SK-N-SH (cell line): ENCODE measurements at regions not wholly inside any gene's neighbourhood (a gene's known extent, or its start where the extent isn't known, plus 50 kb on each side); places are given as distances from the start of the nearest gene placed in this dataset.

Source experiments
- CTCF ChIA-PET: fragments of 300-600, 350-600 bp; formaldehyde crosslinking; extraction: SDS; loops from one replicate; lab custom pipeline; 2021; lab: Yijun Ruan, JAX
- POLR2A ChIA-PET: fragments of 350-600 bp; sonication (Branson Sonifier 250); formaldehyde crosslinking; extraction: SDS; loops from one replicate; lab custom pipeline; 2020; ENCODE audit warnings: antibody characterized with exemption, inconsistent platforms; lab: Yijun Ruan, JAX
- DNase-seq: peaks from one replicate; pipeline ENCODE4 v3.0.0; 2012
- H2AFZ ChIP-seq: fragments of 200-600 bp; sonication (generic); 2 replicates; pipeline ENCODE4 v1.8.1; 2016; ENCODE audit warnings: antibody characterized with exemption, mild to moderate bottlenecking, low read depth
- H3F3A ChIP-seq: fragments of 200-600 bp; sonication (generic); replicated peaks from 2 replicates; pipeline ENCODE3; 2016; ENCODE audit warnings: antibody characterized with exemption, mild to moderate bottlenecking; ENCODE audit not compliant: insufficient read depth
- H3K27ac ChIP-seq, 2 experiments: fragments of 200-500 bp in 1 of 2; fragments of 200-600 bp in 1 of 2; sonication (Bioruptor generic) in 1 of 2; sonication (generic), shearing (Covaris generic) in 1 of 2; 2 replicates each; pipeline versions ENCODE4 v1.5.1 to v1.6.1; 2014 to 2016; ENCODE audit warnings: low read depth in 2 of 2, inconsistent platforms in 1 of 2, low read length in 1 of 2, mild to moderate bottlenecking in 1 of 2, mixed read lengths in 1 of 2
- H3K27me3 ChIP-seq: fragments of 200-600 bp; sonication (generic), shearing (Covaris generic); 2 replicates; pipeline ENCODE4 v1.6.1; 2016; ENCODE audit warnings: mixed run types; ENCODE audit not compliant: insufficient read depth
- H3K36me3 ChIP-seq, 2 experiments: fragments of 200-500 bp in 1 of 2; fragments of 200-600 bp in 1 of 2; sonication (Bioruptor generic) in 1 of 2; sonication (generic) in 1 of 2; replicated peaks in 1 of 2; 2 replicates each; pipeline versions ENCODE3 to v1.5.1; 2014 to 2016; ENCODE audit warnings: low read length in 1 of 2, mild to moderate bottlenecking in 1 of 2; ENCODE audit not compliant: insufficient read depth in 2 of 2, control insufficient read depth in 1 of 2
- H3K4me1 ChIP-seq, 2 experiments: fragments of 200-500 bp in 1 of 2; fragments of 200-600 bp in 1 of 2; sonication (Bioruptor generic) in 1 of 2; sonication (generic), shearing (Covaris generic) in 1 of 2; 2 replicates each; pipeline versions ENCODE4 v1.5.1 to v1.6.1; 2014 to 2016; ENCODE audit warnings: low read depth in 1 of 2, low read length in 1 of 2, mixed run types in 1 of 2; ENCODE audit not compliant: insufficient read depth in 2 of 2, control insufficient read depth in 1 of 2
- H3K4me2 ChIP-seq: fragments of 200-600 bp; sonication (generic), shearing (Covaris generic); 2 replicates; pipeline ENCODE4 v1.6.1; 2017; ENCODE audit warnings: mixed run types
- H3K4me3 ChIP-seq, 2 experiments: fragments of 200-500 bp in 1 of 2; fragments of 200-600 bp in 1 of 2; sonication (Bioruptor generic) in 1 of 2; sonication (generic), shearing (Covaris generic) in 1 of 2; 2 replicates each; pipeline versions ENCODE4 v1.5.1 to v1.8.1; 2014 to 2016; ENCODE audit warnings: low read depth in 2 of 2, inconsistent platforms in 1 of 2, low read length in 1 of 2, mild to moderate bottlenecking in 1 of 2, mixed read lengths in 1 of 2, moderate library complexity in 1 of 2
- H3K79me2 ChIP-seq: fragments of 200-600 bp; sonication (generic); 2 replicates; pipeline ENCODE4 v1.8.1; 2017; ENCODE audit warnings: mild to moderate bottlenecking; ENCODE audit not compliant: insufficient read depth
- H3K9ac ChIP-seq: fragments of 200-600 bp; sonication (generic); 2 replicates; pipeline ENCODE4 v1.6.1; 2017; ENCODE audit warnings: mixed run types
- H3K9me2 ChIP-seq: fragments of 200-600 bp; sonication (generic); 2 replicates; pipeline ENCODE4 v1.6.1; 2017; ENCODE audit warnings: mixed run types
- H3K9me3 ChIP-seq: fragments of 200-600 bp; sonication (generic); 2 replicates; pipeline ENCODE4 v1.6.1; 2017; ENCODE audit warnings: mixed run types, mild to moderate bottlenecking, moderate library complexity
- H4K20me1 ChIP-seq: fragments of 200-600 bp; sonication (generic); 2 replicates; pipeline ENCODE4 v1.6.1; 2017; ENCODE audit warnings: mild to moderate bottlenecking, mixed run types; ENCODE audit not compliant: insufficient read depth
- CHD2 ChIP-seq: fragments of 150-350 bp; IDR thresholded peaks from 2 replicates; pipeline ENCODE4 v1.6.1; 2018; ENCODE audit warnings: low read length; ENCODE audit not compliant: partially characterized antibody
- CTCF ChIP-seq: fragments of 200-600 bp; sonication (generic); IDR thresholded peaks from 2 replicates; pipeline ENCODE4 v1.6.1; 2017; ENCODE audit warnings: antibody characterized with exemption, mild to moderate bottlenecking, moderate library complexity
- FOXJ3 ChIP-seq: sonication (generic); formaldehyde crosslinking; IDR thresholded peaks from 2 replicates; pipeline ENCODE4 v1.5.1; 2020; ENCODE audit warnings: mild to moderate bottlenecking, missing genetic modification reagents
- FOXM1 ChIP-seq: IDR thresholded peaks from 2 replicates; pipeline ENCODE4 v1.4.0; 2012; ENCODE audit warnings: low read depth, mild to moderate bottlenecking
- GABPA ChIP-seq: IDR thresholded peaks from 2 replicates; pipeline ENCODE4 v1.4.0; 2012; ENCODE audit warnings: low read depth, mild to moderate bottlenecking
- GATA2 ChIP-seq: sonication (generic); formaldehyde crosslinking; IDR thresholded peaks from 2 replicates; pipeline ENCODE4 v1.5.0; 2020; ENCODE audit warnings: mild to moderate bottlenecking, missing genetic modification reagents
- IRF3 ChIP-seq: fragments of 150-350 bp; IDR thresholded peaks from 2 replicates; pipeline ENCODE4 v1.6.1; 2016; ENCODE audit warnings: mild to moderate bottlenecking, low read depth, low read length
- MAX ChIP-seq: IDR thresholded peaks from 2 replicates; pipeline ENCODE4 v1.4.0; 2012; ENCODE audit warnings: low read depth
- RFX5 ChIP-seq: IDR thresholded peaks from 2 replicates; pipeline ENCODE4 v1.6.1; 2012; ENCODE audit warnings: mild to moderate bottlenecking, improper control_type of control experiment, low read length
- TEAD4 ChIP-seq: IDR thresholded peaks from 2 replicates; pipeline ENCODE4 v1.4.0; 2012; ENCODE audit warnings: mild to moderate bottlenecking, borderline replicate concordance; ENCODE audit not compliant: insufficient read depth
- WGBS: methylation state at CpG from one replicate; pipeline ENCODE4 v1.1.6; 2017; ENCODE audit warnings: low lambda C conversion rate; 5-methylcytosine and 5-hydroxymethylcytosine counted together
- TF ChIP-seq, protein P1 (sequence below): IDR thresholded peaks from 2 replicates; pipeline ENCODE4 v1.6.1; 2012; ENCODE audit warnings: mild to moderate bottlenecking, low read depth, low read length, moderate library complexity

GRCh38 chr11:134485316-134485715 is 73.3 kb upstream of the B3GAT1 start:
- no peaks in the 10 kb centered on the region for H3K9me2 ChIP-seq
- no peaks in the 10 kb centered on the region; a peak in 1 of 4 replicates for H3K4me1 ChIP-seq
- H3K27me3 ChIP-seq, result no peaks in the 10 kb centered on the region
- no peak for DNase-seq
- H3F3A ChIP-seq, result no peaks in the 10 kb centered on the region
- no peak overlapping the region for H3K9ac ChIP-seq
- no peaks in the 10 kb centered on the region for H3K79me2 ChIP-seq
- H3K4me2 ChIP-seq, result no peak overlapping the region
- H3K4me3 ChIP-seq, result no peak overlapping the region
- WGBS, result 14% methylated on average over 5 of the region's 5 CpGs
- H4K20me1 ChIP-seq, result no peaks in the 10 kb centered on the region
- TF ChIP-seq FOXJ3 (CRISPR knock-in tag), result no peak
- no peak for TF ChIP-seq TEAD4
- no peak for TF ChIP-seq FOXM1
- no peak for TF ChIP-seq MAX
- TF ChIP-seq CHD2, result no peak
- TF ChIP-seq, protein P1, sequence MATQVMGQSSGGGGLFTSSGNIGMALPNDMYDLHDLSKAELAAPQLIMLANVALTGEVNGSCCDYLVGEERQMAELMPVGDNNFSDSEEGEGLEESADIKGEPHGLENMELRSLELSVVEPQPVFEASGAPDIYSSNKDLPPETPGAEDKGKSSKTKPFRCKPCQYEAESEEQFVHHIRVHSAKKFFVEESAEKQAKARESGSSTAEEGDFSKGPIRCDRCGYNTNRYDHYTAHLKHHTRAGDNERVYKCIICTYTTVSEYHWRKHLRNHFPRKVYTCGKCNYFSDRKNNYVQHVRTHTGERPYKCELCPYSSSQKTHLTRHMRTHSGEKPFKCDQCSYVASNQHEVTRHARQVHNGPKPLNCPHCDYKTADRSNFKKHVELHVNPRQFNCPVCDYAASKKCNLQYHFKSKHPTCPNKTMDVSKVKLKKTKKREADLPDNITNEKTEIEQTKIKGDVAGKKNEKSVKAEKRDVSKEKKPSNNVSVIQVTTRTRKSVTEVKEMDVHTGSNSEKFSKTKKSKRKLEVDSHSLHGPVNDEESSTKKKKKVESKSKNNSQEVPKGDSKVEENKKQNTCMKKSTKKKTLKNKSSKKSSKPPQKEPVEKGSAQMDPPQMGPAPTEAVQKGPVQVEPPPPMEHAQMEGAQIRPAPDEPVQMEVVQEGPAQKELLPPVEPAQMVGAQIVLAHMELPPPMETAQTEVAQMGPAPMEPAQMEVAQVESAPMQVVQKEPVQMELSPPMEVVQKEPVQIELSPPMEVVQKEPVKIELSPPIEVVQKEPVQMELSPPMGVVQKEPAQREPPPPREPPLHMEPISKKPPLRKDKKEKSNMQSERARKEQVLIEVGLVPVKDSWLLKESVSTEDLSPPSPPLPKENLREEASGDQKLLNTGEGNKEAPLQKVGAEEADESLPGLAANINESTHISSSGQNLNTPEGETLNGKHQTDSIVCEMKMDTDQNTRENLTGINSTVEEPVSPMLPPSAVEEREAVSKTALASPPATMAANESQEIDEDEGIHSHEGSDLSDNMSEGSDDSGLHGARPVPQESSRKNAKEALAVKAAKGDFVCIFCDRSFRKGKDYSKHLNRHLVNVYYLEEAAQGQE, result no peak
- TF ChIP-seq IRF3, result no peak
- no peak for TF ChIP-seq GABPA
- TF ChIP-seq CTCF, result no peak
- TF ChIP-seq GATA2 (CRISPR knock-in tag), result no peak
- TF ChIP-seq RFX5, result no peak
- CTCF ChIA-PET, result no interaction called here
- H3K9me3 ChIP-seq, result no peaks in the 10 kb centered on the region
- POLR2A ChIA-PET, result no interaction called here
- no peaks in the 10 kb centered on the region for H3K36me3 ChIP-seq
- no peak overlapping the region for H2AFZ ChIP-seq
- no peak overlapping the region for H3K27ac ChIP-seq
